Stimulated activated effector memory CD8-positive, alpha-beta T cell treated with anti-CD3 and anti-CD28 coated beads, Interleukin-12 subunit alpha, Interleukin-12 subunit beta, amount 100 ng/mL, for 72 hours (primary cell): ENCODE measurements at regions not wholly inside any gene's neighbourhood (a gene's known extent, or its start where the extent isn't known, plus 50 kb on each side); places are given as distances from the start of the nearest gene placed in this dataset.
"Not testable (repeated sequence)": the region's sequence is repeated elsewhere in the genome, so short reads cannot be mapped to it uniquely, and the experiment has no call there.

Source experiments
- ATAC-seq: fragments of 150-1000 bp; cut with Tn5 transposase; 2 replicates; pipeline ENCODE4 v1.10.0; 2021
- DNase-seq, 2 donors: peaks; one replicate each; pipeline ENCODE4 v3.0.0; 2021 to 2022; ENCODE audit warnings: low spot score in 2 of 2
- H3K27ac Mint-ChIP-seq: one replicate; pipeline ENCODE4 v1.8.0; 2022; ENCODE audit warnings: mild to moderate bottlenecking, mixed read lengths
- H3K36me3 Mint-ChIP-seq: one replicate; pipeline ENCODE4 v1.8.0; 2022; ENCODE audit warnings: mild to moderate bottlenecking, mixed read lengths
- H3K4me1 Mint-ChIP-seq: one replicate; pipeline ENCODE4 v1.8.0; 2022; ENCODE audit warnings: mixed read lengths
- H3K4me3 Mint-ChIP-seq: one replicate; pipeline ENCODE4 v1.8.0; 2022; ENCODE audit warnings: mild to moderate bottlenecking, mixed read lengths
- H3K9me3 Mint-ChIP-seq: one replicate; pipeline ENCODE4 v1.8.0; 2022; ENCODE audit warnings: mixed read lengths

- Mint-ChIP-seq H3K27ac (no peak overlapping the region), H3K36me3 (no peaks in the 10 kb centered on the region)
Observed at GRCh38 chr12:131332224-131332623, 378.5 kb downstream of the ADGRD1 start.

GRCh38 chr12:131333136-131333535, 377.8 kb upstream of the SFSWAP start:
- Mint-ChIP-seq H3K4me1 (peaks cover 8% of the 10 kb centered on the region), H3K9me3 (no peaks in the 10 kb centered on the region), H3K4me3 (no peak overlapping the region), H3K36me3 (no peaks in the 10 kb centered on the region), H3K27ac (no peak overlapping the region)
- ATAC-seq (no peak), DNase-seq (no peak)

More at GRCh38 chr12:131332224-131332623, 378.5 kb downstream of the ADGRD1 start:
- ATAC-seq (no peak), DNase-seq (no peak)
- Mint-ChIP-seq H3K4me1 (peaks cover 8% of the 10 kb centered on the region), H3K4me3 (no peak overlapping the region), H3K9me3 (no peaks in the 10 kb centered on the region)

- no peaks in the 10 kb centered on the region for H3K9me3 Mint-ChIP-seq
- ATAC-seq (no peak), DNase-seq (no peak)
- no peak overlapping the region for H3K4me3 Mint-ChIP-seq
- H3K27ac Mint-ChIP-seq = no peak overlapping the region
- no peaks in the 10 kb centered on the region for H3K36me3 Mint-ChIP-seq
- peaks cover 8% of the 10 kb centered on the region for H3K4me1 Mint-ChIP-seq
Observed at GRCh38 chr12:131333621-131334440, 377.1 kb upstream of the SFSWAP start.

- peaks cover 8% of the 10 kb centered on the region for H3K4me1 Mint-ChIP-seq
- ATAC-seq (no peak), DNase-seq (no peak)
- no peaks in the 10 kb centered on the region for H3K36me3 Mint-ChIP-seq
- H3K9me3 Mint-ChIP-seq = no peaks in the 10 kb centered on the region
- H3K27ac Mint-ChIP-seq = no peak overlapping the region
- H3K4me3 Mint-ChIP-seq = no peak overlapping the region
Observed at GRCh38 chr12:131334835-131335234, 376.1 kb upstream of the SFSWAP start.

DNA sequence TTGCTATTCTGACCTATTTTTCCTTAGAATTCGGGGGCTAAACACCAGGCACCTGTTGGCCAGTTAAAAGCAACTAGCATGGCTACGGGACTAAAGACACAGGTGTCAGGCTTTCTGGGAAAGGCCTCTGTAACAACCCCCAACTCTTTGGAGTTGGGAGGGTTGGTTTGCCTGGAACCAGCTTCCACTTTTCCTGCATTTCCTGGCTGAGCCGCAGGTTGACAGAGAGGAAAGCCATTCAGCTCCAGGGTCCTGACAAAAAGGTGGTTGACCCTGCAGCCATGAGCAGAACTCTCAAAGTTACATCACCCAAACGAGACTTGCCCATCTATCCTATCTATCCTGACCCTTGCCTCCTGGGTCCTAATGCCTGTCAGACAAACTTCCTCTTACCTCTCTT, 375.4 kb upstream of the SFSWAP start:
- Mint-ChIP-seq H3K9me3 (no peaks in the 10 kb centered on the region), H3K4me3 (no peak overlapping the region), H3K4me1 (peaks cover 8% of the 10 kb centered on the region), H3K36me3 (no peaks in the 10 kb centered on the region), H3K27ac (no peak overlapping the region)
- DNase-seq (no peak), ATAC-seq (no peak)

DNA sequence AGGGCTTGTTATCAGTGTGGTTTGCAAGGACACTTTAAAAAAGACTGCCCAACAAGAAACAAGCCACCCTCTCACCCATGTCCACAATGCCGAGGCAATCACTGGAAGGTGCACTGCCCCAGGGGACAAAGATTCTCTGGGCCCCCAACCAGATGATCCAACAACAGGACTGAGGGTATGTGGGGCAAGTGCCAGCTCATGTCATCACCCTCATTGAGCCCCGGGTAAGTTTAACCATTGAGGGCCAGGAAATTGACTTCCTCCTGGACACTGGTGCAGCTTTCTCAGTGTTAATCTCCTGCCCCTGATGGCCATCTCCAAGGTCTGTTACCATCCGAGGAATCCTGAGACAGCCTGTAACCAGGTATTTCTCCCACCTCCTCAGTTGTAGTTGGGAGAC, 373.0 kb upstream of the SFSWAP start:
- not testable (repeated sequence) for H3K4me1 Mint-ChIP-seq, H3K36me3 Mint-ChIP-seq, DNase-seq, ATAC-seq, H3K27ac Mint-ChIP-seq, H3K4me3 Mint-ChIP-seq, H3K9me3 Mint-ChIP-seq

DNA sequence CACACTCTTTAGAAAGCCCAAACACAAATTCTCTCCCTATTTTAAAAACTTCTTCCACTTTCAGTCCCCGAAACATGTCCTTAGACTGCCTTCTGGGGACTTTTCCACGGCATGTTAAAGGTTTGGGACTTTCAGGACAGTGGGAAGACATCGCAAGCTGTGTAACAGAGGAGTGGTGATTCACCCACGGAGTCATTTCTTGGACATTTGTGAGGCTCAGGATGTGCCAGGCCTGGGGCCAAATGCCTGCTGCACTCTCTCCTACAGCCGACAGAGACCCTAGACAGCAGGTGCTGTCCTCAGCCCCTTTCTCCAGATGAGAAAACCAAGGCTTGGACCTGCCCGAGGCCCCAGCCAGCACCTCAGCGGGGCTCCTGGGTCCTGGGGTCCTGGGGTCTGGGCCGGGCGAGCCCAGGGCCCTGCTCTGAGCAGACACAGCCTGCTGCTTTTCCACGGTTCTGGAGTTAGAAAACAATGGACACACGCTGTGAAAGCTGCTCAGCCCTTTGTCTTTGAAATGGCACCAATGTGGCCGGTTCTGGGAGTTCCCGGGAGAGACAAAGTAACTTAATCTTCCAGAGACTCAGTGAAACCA, 370.2 kb upstream of the SFSWAP start:
- Mint-ChIP-seq H3K4me3 (no peak overlapping the region), H3K9me3 (no peaks in the 10 kb centered on the region), H3K27ac (no peak overlapping the region), H3K4me1 (no peaks in the 10 kb centered on the region), H3K36me3 (no peaks in the 10 kb centered on the region)
- DNase-seq (no peak), ATAC-seq (no peak)

DNA sequence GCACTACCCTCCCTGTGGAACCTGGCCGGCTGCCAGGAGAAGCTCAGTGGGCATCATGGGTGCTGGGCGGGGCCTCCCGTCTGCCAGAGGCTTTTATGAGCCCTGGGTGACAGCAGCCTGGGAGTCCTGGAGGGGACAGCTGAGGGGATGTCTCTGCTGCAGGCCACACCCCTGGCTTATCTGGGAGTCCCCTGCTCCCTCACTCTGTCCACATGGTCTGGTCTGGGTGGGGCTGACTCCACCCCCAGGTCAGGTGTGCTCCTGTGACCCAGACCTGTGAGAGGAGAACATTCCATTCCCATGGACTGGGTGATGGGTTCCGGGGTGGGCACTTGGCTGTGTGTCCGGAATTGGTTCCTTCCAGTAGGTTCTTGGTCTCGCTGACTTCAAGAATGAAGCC, 369.3 kb upstream of the SFSWAP start:
- not testable (repeated sequence) for H3K36me3 Mint-ChIP-seq, H3K27ac Mint-ChIP-seq, H3K4me3 Mint-ChIP-seq, H3K9me3 Mint-ChIP-seq, H3K4me1 Mint-ChIP-seq, ATAC-seq, DNase-seq

GRCh38 chr12:131343436-131343835, 367.5 kb upstream of the SFSWAP start:
- H3K36me3 Mint-ChIP-seq, ATAC-seq, DNase-seq, H3K27ac Mint-ChIP-seq, H3K9me3 Mint-ChIP-seq, H3K4me3 Mint-ChIP-seq, H3K4me1 Mint-ChIP-seq: not testable (repeated sequence)

DNA sequence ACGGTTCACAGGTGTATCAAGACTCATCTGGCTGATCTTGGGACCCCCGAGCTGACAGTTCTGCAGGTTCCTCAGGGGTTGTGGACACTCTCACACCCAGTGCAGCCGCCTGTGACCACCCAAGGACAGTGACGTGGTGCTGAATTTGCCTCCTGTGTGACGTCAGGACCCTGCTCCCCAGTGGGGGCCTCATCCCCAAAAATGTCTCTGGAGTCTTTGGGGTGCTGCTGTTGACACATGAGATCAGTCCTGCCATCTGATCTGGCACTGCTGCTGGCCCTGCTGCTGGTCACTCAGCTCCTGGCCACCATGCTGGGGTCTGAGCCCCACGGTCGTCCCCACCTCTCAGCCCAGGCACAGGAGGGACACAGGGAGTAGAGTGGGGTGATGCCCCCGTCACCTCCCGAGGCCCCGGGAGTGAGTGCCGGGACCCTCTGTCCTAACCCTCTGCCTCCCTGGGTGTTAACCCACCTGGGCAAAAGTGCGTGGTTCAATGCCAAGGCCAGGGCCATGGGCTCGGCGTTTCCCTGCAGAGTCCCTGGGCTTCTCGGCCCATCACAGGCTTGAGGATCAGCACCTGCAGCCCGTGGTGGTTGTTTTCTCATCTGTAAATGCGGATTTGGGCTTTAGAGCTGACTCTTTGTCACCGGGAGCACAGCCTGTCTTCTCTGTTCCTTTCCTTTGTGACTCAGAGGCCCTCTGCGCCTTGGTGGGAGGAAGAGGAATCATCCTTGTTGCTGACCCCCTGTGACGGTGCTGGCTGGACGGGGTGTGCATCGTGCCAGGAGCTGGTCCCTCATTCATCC, 366.0 kb upstream of the SFSWAP start:
- not testable (repeated sequence) for H3K36me3 Mint-ChIP-seq, H3K9me3 Mint-ChIP-seq, H3K4me1 Mint-ChIP-seq, H3K27ac Mint-ChIP-seq, DNase-seq, H3K4me3 Mint-ChIP-seq, ATAC-seq

GRCh38 chr12:131345521-131346436, 365.1 kb upstream of the SFSWAP start:
- ATAC-seq (peak; percentile 40), DNase-seq (no peak)
- Mint-ChIP-seq H3K4me3 (no peak overlapping the region), H3K9me3 (no peaks in the 10 kb centered on the region), H3K36me3 (no peaks in the 10 kb centered on the region), H3K4me1 (no peaks in the 10 kb centered on the region), H3K27ac (no peak overlapping the region)

DNA sequence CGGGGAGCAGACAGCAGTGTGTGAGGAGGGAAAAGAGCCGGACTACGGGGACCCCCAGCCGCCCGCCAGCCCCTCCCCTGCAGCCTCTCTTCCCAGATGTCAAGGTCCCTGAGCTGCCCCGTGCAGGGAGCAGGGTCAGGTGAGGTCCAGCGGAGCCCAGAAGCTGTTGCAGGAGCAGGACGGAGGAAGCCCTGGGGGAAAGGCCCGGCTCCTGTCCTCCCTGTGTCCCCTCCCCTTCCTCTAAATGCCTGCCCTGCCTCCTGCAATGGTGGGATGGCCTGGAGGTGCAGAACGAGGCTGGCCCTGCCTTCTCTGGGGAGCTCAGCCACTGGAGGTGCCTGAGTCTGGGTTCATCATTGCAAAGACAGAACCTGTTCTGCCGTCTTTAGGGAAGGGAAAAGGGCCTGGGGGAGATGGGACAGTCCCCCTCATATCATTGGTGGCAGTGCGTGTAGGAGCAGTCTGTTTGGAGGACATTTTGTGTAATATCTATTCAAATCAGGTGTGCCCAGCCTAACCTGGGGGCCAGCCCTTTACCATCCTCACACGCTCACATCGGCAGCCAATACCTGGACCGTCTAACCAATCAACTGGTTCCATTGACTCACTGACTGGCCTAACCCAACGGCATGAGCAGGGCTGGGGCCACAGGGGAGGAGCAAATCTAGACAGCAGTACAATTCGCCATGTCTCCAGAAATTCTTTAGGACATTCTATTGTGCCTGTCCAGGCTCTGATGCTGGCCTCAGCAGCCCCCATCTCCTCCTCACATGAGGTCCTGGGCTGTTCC, 364.1 kb upstream of the SFSWAP start:
- DNase-seq (no peak), ATAC-seq (no peak)
- Mint-ChIP-seq H3K27ac (no peak overlapping the region), H3K4me1 (no peaks in the 10 kb centered on the region), H3K36me3 (no peaks in the 10 kb centered on the region), H3K4me3 (no peak overlapping the region), H3K9me3 (no peaks in the 10 kb centered on the region)

DNA sequence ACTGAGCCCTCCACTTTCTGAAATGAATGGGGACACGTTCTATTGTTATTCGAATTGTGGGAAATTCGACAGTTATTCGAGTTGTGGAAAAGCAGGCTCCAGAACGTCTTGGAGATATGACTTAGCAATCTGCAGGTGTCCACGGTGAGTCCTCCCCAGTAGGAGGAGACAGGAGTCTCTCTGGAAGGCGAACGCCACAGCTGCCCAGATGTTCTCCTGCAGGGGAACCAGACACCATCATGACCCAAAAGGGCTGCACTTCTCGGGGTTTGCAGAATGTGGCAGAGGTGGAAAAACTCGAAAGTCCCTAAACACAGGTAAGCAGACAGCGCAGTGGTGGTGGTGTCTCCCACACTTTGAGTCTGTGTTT, 363.6 kb upstream of the SFSWAP start:
- no peaks in the 10 kb centered on the region for H3K4me1 Mint-ChIP-seq
- H3K36me3 Mint-ChIP-seq = no peaks in the 10 kb centered on the region
- no peaks in the 10 kb centered on the region for H3K9me3 Mint-ChIP-seq
- H3K4me3 Mint-ChIP-seq = no peak overlapping the region
- no peak for DNase-seq
- no peak overlapping the region for H3K27ac Mint-ChIP-seq
- no peak for ATAC-seq

- no peak for DNase-seq
- Mint-ChIP-seq H3K36me3 (no peaks in the 10 kb centered on the region), H3K27ac (no peak overlapping the region), H3K4me3 (no peak overlapping the region), H3K4me1 (no peaks in the 10 kb centered on the region), H3K9me3 (no peaks in the 10 kb centered on the region)
- no peak for ATAC-seq
Observed at GRCh38 chr12:131347732-131348131, 363.2 kb upstream of the SFSWAP start.
